ENCODE measurements at regions not wholly inside any gene's neighbourhood (a gene's known extent, or its start where the extent isn't known, plus 50 kb on each side); places are given as distances from the start of the nearest gene placed in this dataset.

- H3K9me3 ChIP-seq (ENCODE audit: low read length): no peaks in the 10 kb centered on the region
- H3K4me2 ChIP-seq (ENCODE audit: low read length): no peak overlapping the region
- no peaks in the 10 kb centered on the region for H3K79me2 ChIP-seq (replicated peaks; ENCODE audit: insufficient read depth, low read length)
- no peak overlapping the region for H3K4me3 ChIP-seq (ENCODE audit: low read length)
- no peak overlapping the region for H2AFZ ChIP-seq (ENCODE audit: low read depth, low read length)
- H3K27me3 ChIP-seq (ENCODE audit: insufficient read depth, low read depth, low read length): no peaks in the 10 kb centered on the region
- TF ChIP-seq EZH2 (IDR thresholded peaks at IDR 0.05; ENCODE audit: borderline replicate concordance, insufficient read depth, low read length, poor library complexity, severe bottlenecking) (no peak), MXI1 (conservative IDR thresholded peaks at IDR 0.05; ENCODE audit: poor library complexity, severe bottlenecking) (no peak), TAF1 (IDR thresholded peaks at IDR 0.05; ENCODE audit: low read depth) (no peak), CTCF (IDR thresholded peaks at IDR 0.05; ENCODE audit: poor library complexity, severe bottlenecking) (no peak), RAD21 (conservative IDR thresholded peaks at IDR 0.05) (no peak), SMC3 (conservative IDR thresholded peaks at IDR 0.05; ENCODE audit: poor library complexity) (no peak), REST (IDR thresholded peaks at IDR 0.05; ENCODE audit: borderline replicate concordance) (no peak), POLR2AphosphoS5 (IDR thresholded peaks at IDR 0.05) (no peak), EP300 (conservative IDR thresholded peaks at IDR 0.05; ENCODE audit: poor library complexity, severe bottlenecking) (no peak)
- H3K36me3 ChIP-seq (ENCODE audit: insufficient read depth, low read length): no peaks in the 10 kb centered on the region
- H3K9me2 ChIP-seq (ENCODE audit: insufficient read depth, low read length): no peaks in the 10 kb centered on the region
- no peaks in the 10 kb centered on the region for H4K20me1 ChIP-seq (ENCODE audit: insufficient read depth)
- no peak overlapping the region for H3K27ac ChIP-seq (ENCODE audit: low read length)
- no peaks in the 10 kb centered on the region for H3F3A ChIP-seq (ENCODE audit: insufficient read depth, low read length, poor library complexity, severe bottlenecking)
- no peak overlapping the region for H3K9ac ChIP-seq (ENCODE audit: low read length)
Observed at GRCh38 chr15:60073466-60073840, 69.3 kb downstream of the FOXB1 start.

- Histone ChIP-seq H4K20me1 (ENCODE audit: insufficient read depth) (no peaks in the 10 kb centered on the region), H3K36me3 (ENCODE audit: insufficient read depth, low read length) (no peaks in the 10 kb centered on the region), H3F3A (ENCODE audit: insufficient read depth, low read length, poor library complexity, severe bottlenecking) (no peaks in the 10 kb centered on the region), H3K9ac (ENCODE audit: low read length) (no peak overlapping the region), H3K9me2 (ENCODE audit: insufficient read depth, low read length) (no peaks in the 10 kb centered on the region), H3K9me3 (ENCODE audit: low read length) (no peaks in the 10 kb centered on the region), H3K27me3 (ENCODE audit: insufficient read depth, low read depth, low read length) (no peaks in the 10 kb centered on the region), H3K4me2 (ENCODE audit: low read length) (no peak overlapping the region), H3K79me2 (replicated peaks; ENCODE audit: insufficient read depth, low read length) (no peaks in the 10 kb centered on the region), H3K27ac (ENCODE audit: low read length) (no peak overlapping the region), H3K4me3 (ENCODE audit: low read length) (no peak overlapping the region), H2AFZ (ENCODE audit: low read depth, low read length) (no peak overlapping the region)
- no peak for TF ChIP-seq TAF1 (IDR thresholded peaks at IDR 0.05; ENCODE audit: low read depth)
- TF ChIP-seq POLR2AphosphoS5 (IDR thresholded peaks at IDR 0.05): no peak
- no peak for TF ChIP-seq EP300 (conservative IDR thresholded peaks at IDR 0.05; ENCODE audit: poor library complexity, severe bottlenecking)
- no peak for TF ChIP-seq CTCF (IDR thresholded peaks at IDR 0.05; ENCODE audit: poor library complexity, severe bottlenecking)
- TF ChIP-seq EZH2 (IDR thresholded peaks at IDR 0.05; ENCODE audit: borderline replicate concordance, insufficient read depth, low read length, poor library complexity, severe bottlenecking): no peak
- no peak for TF ChIP-seq REST (IDR thresholded peaks at IDR 0.05; ENCODE audit: borderline replicate concordance)
- no peak for TF ChIP-seq RAD21 (conservative IDR thresholded peaks at IDR 0.05)
- TF ChIP-seq MXI1 (conservative IDR thresholded peaks at IDR 0.05; ENCODE audit: poor library complexity, severe bottlenecking): no peak
- no peak for TF ChIP-seq SMC3 (conservative IDR thresholded peaks at IDR 0.05; ENCODE audit: poor library complexity)
Observed at GRCh38 chr15:60074181-60074885, 70.2 kb downstream of the FOXB1 start.

Data from neural cell (in vitro differentiated cells).